GM21515 (cell line): ENCODE measurements at regions not wholly inside any gene's neighbourhood (a gene's known extent, or its start where the extent isn't known, plus 50 kb on each side); places are given as distances from the start of the nearest gene placed in this dataset.
"Not testable (repeated sequence)": the region's sequence is repeated elsewhere in the genome, so short reads cannot be mapped to it uniquely, and the experiment has no call there.

Source experiments
- ATAC-seq: cut with Tn5 transposase; IDR thresholded peaks from one replicate; pipeline ENCODE4 v1.9.1; 2021; ENCODE audit not compliant: unreplicated experiment

- no peak for ATAC-seq
These were observed 829.9 kb downstream of the METTL15 start for GRCh38 chr11:28938091-28938490.

GRCh38 chr11:28932940-28933339 is 824.8 kb downstream of the METTL15 start:
- ATAC-seq, result no peak

GRCh38 chr11:28924004-28924403 is 815.8 kb downstream of the METTL15 start:
- no peak for ATAC-seq

- no peak for ATAC-seq
These were observed 814.3 kb downstream of the METTL15 start for GRCh38 chr11:28922386-28922981.

- ATAC-seq, result no peak
These were observed 811.0 kb downstream of the METTL15 start for GRCh38 chr11:28919194-28919593.

- no peak for ATAC-seq
These were observed 805.7 kb downstream of the METTL15 start for GRCh38 chr11:28913883-28914282.

- ATAC-seq, result no peak
These were observed 803.6 kb downstream of the METTL15 start for GRCh38 chr11:28911829-28912228.

- ATAC-seq, result no peak
These were observed 802.7 kb downstream of the METTL15 start for GRCh38 chr11:28910926-28911325.

- ATAC-seq, result no peak
These were observed 795.5 kb downstream of the METTL15 start for GRCh38 chr11:28903716-28904115.

GRCh38 chr11:28900427-28900826 is 792.2 kb downstream of the METTL15 start:
- ATAC-seq, result no peak

GRCh38 chr11:28899706-28900105 is 791.5 kb downstream of the METTL15 start:
- no peak for ATAC-seq

- not testable (repeated sequence) for ATAC-seq
These were observed 782.4 kb downstream of the METTL15 start for GRCh38 chr11:28890601-28891040.

- no peak for ATAC-seq
These were observed 779.5 kb downstream of the METTL15 start for GRCh38 chr11:28887681-28888080.

GRCh38 chr11:28879869-28880268 is 771.7 kb downstream of the METTL15 start:
- ATAC-seq, result no peak

GRCh38 chr11:28878025-28878424 is 769.8 kb downstream of the METTL15 start:
- no peak for ATAC-seq

- no peak for ATAC-seq
These were observed 769.2 kb downstream of the METTL15 start for GRCh38 chr11:28877340-28877739.

GRCh38 chr11:28874706-28875105 is 766.5 kb downstream of the METTL15 start:
- ATAC-seq, result no peak

GRCh38 chr11:28871090-28871489 is 762.9 kb downstream of the METTL15 start:
- no peak for ATAC-seq

GRCh38 chr11:28863422-28863821 is 755.2 kb downstream of the METTL15 start:
- ATAC-seq, result no peak

GRCh38 chr11:28860893-28861292 is 752.7 kb downstream of the METTL15 start:
- no peak for ATAC-seq

GRCh38 chr11:28858076-28858475 is 749.9 kb downstream of the METTL15 start:
- ATAC-seq, result no peak

- no peak for ATAC-seq
These were observed 740.9 kb downstream of the METTL15 start for GRCh38 chr11:28849053-28849452.

- no peak for ATAC-seq
These were observed 734.5 kb downstream of the METTL15 start for GRCh38 chr11:28842716-28843115.
